SU-DHL-6 (cell line): ENCODE measurements at regions not wholly inside any gene's neighbourhood (a gene's known extent, or its start where the extent isn't known, plus 50 kb on each side); places are given as distances from the start of the nearest gene placed in this dataset.

Experiments used
- H2AFZ ChIP-seq: fragments of 200-600 bp; sonication (generic); 2 replicates; pipeline ENCODE4 v1.6.1; 2014; ENCODE audit warnings: low read depth, mild to moderate bottlenecking, moderate library complexity, mixed read lengths, antibody characterized with exemption, low read length; ENCODE audit not compliant: severe bottlenecking
- H3F3A ChIP-seq: fragments of 200-600 bp; shearing (Covaris generic); 2 replicates; pipeline ENCODE4 v1.6.0; 2016; ENCODE audit warnings: antibody characterized with exemption, mild to moderate bottlenecking; ENCODE audit not compliant: insufficient read depth
- H3K27ac ChIP-seq: fragments of 200-600 bp; sonication (generic); 2 replicates; pipeline ENCODE4 v1.5.1; 2016; ENCODE audit warnings: low read depth, mild to moderate bottlenecking, low read length, moderate library complexity, mixed read lengths
- H3K27me3 ChIP-seq: fragments of 200-600 bp; sonication (generic), shearing (Covaris generic); 2 replicates; pipeline ENCODE4 v1.6.0; 2014; ENCODE audit warnings: mild to moderate bottlenecking, low read length
- H3K36me3 ChIP-seq: fragments of 200-600 bp; sonication (generic); 2 replicates; pipeline ENCODE4 v1.6.1; 2014; ENCODE audit warnings: mild to moderate bottlenecking, low read length, mixed read lengths
- H3K4me2 ChIP-seq: fragments of 300-600, 200-600 bp; shearing (Covaris generic), sonication (generic); 2 replicates; pipeline ENCODE4 v1.6.0; 2014; ENCODE audit warnings: low read length, low read depth, mild to moderate bottlenecking; ENCODE audit not compliant: poor library complexity, severe bottlenecking
- H3K4me3 ChIP-seq: fragments of 200-600 bp; sonication (generic); 2 replicates; pipeline ENCODE4 v1.5.1; 2014; ENCODE audit warnings: antibody characterized with exemption, low read length, mild to moderate bottlenecking, mixed read lengths; ENCODE audit not compliant: insufficient read depth, poor library complexity, severe bottlenecking
- H3K79me2 ChIP-seq: fragments of 200-600 bp; sonication (generic); 2 replicates; pipeline ENCODE4 v1.6.1; 2014; ENCODE audit warnings: mild to moderate bottlenecking, low read length, moderate library complexity; ENCODE audit not compliant: insufficient read depth
- H3K9ac ChIP-seq: fragments of 200-600 bp; sonication (generic); 2 replicates; pipeline ENCODE4 v1.7.0; 2014; ENCODE audit warnings: mild to moderate bottlenecking, low read length
- H3K9me2 ChIP-seq: fragments of 200-600 bp; sonication (generic); replicated peaks from 2 replicates; pipeline ENCODE4 v1.6.1; 2014; ENCODE audit warnings: low read length; ENCODE audit not compliant: insufficient read depth
- H3K9me3 ChIP-seq: fragments of 200-600 bp; sonication (generic); 2 replicates; pipeline ENCODE4 v1.6.1; 2014; ENCODE audit warnings: low read length, mixed read lengths; ENCODE audit not compliant: insufficient read depth
- H4K20me1 ChIP-seq: fragments of 200-600 bp; sonication (generic); 2 replicates; pipeline ENCODE4 v1.6.1; 2014; ENCODE audit warnings: low read depth, mild to moderate bottlenecking, antibody characterized with exemption, low read length, moderate library complexity, mixed read lengths
- EZH2phosphoT487 ChIP-seq: fragments of 200-600 bp; sonication (generic), shearing (Covaris generic); conservative IDR thresholded peaks from 2 replicates; pipeline ENCODE4 v1.6.1; 2018; ENCODE audit warnings: mild to moderate bottlenecking, antibody characterized with exemption, low read length, moderate library complexity, mixed read lengths
- TF ChIP-seq, protein P1 (sequence below): fragments of 200-600 bp; sonication (generic); IDR thresholded peaks from one replicate; pipeline ENCODE4 v1.5.1; 2017; ENCODE audit warnings: antibody characterized with exemption, mild to moderate bottlenecking, low read length, moderate library complexity; ENCODE audit not compliant: insufficient read depth, poor library complexity, severe bottlenecking

DNA sequence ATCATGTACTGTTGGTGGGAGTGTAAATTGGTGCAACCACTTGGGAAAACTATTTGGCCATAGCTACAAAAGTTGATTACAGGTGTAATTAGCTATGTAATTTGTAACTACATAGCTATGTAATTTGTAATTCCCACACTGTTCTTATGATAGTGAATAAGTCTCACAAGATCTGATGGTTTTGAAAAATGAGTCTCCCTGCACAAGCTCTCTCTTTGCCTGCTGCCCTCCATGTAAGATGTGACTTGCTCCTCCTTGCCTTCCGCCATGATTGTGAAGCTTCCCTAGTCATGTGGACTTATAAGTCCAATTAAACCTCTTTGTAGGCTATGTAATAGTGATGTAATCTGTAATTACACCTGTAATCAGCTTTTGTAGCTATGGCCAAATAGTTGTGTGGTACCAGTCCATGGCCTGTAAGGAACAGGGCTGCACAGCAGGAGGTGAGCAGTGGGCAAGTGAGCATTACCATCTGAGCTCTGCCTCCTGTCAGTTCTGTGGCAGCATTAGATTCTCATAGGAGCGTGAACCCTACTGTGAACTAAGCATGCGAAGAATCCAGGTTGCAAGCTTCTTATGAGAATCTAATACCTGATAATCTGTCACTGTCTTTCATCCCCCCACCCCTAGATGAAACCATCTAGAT lies 133.7 kb upstream of the COPS8 start:
- H3K79me2 ChIP-seq, result no peaks in the 10 kb centered on the region
- H3K27ac ChIP-seq, result no peak overlapping the region
- H3K36me3 ChIP-seq, result no peaks in the 10 kb centered on the region
- H3K4me3 ChIP-seq, result no peak overlapping the region
- H3K27me3 ChIP-seq, result no peaks in the 10 kb centered on the region
- H4K20me1 ChIP-seq, result no peaks in the 10 kb centered on the region
- H2AFZ ChIP-seq, result no peak overlapping the region
- H3F3A ChIP-seq, result no peaks in the 10 kb centered on the region
- no peak overlapping the region for H3K4me2 ChIP-seq
- TF ChIP-seq EZH2phosphoT487, result no peak
- TF ChIP-seq, protein P1, sequence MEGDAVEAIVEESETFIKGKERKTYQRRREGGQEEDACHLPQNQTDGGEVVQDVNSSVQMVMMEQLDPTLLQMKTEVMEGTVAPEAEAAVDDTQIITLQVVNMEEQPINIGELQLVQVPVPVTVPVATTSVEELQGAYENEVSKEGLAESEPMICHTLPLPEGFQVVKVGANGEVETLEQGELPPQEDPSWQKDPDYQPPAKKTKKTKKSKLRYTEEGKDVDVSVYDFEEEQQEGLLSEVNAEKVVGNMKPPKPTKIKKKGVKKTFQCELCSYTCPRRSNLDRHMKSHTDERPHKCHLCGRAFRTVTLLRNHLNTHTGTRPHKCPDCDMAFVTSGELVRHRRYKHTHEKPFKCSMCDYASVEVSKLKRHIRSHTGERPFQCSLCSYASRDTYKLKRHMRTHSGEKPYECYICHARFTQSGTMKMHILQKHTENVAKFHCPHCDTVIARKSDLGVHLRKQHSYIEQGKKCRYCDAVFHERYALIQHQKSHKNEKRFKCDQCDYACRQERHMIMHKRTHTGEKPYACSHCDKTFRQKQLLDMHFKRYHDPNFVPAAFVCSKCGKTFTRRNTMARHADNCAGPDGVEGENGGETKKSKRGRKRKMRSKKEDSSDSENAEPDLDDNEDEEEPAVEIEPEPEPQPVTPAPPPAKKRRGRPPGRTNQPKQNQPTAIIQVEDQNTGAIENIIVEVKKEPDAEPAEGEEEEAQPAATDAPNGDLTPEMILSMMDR, result no peak
- H3K9ac ChIP-seq, result no peak overlapping the region
- H3K9me3 ChIP-seq, result no peaks in the 10 kb centered on the region
- H3K9me2 ChIP-seq, result no peaks in the 10 kb centered on the region

DNA sequence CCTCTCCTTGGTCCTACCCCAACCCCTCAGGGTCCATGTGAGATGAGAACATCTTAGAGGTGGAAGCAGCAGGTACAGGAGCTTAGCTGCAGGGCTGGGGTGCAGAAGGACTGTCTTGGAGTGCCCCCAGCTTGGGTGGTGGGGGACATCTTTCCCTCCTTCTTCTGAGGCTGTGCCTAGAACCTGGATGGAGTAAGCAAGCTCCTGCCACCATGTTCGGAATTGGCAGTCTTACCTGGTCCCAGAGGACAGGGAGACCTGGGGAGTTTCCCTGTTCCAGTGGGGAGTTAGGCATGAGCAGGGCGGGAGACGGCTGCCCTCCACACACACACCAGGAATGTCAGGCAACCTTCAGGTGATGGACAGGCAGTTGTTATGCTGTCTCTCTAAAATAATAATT lies 131.0 kb upstream of the COPS8 start:
- Histone ChIP-seq H3K27ac (no peak overlapping the region), H2AFZ (no peak overlapping the region), H3K36me3 (no peaks in the 10 kb centered on the region), H3K27me3 (no peaks in the 10 kb centered on the region), H4K20me1 (no peaks in the 10 kb centered on the region), H3F3A (no peaks in the 10 kb centered on the region), H3K4me3 (no peak overlapping the region), H3K79me2 (no peaks in the 10 kb centered on the region), H3K4me2 (no peak overlapping the region), H3K9me3 (no peaks in the 10 kb centered on the region), H3K9ac (no peak overlapping the region), H3K9me2 (no peaks in the 10 kb centered on the region)
- no peak for TF ChIP-seq EZH2phosphoT487
- TF ChIP-seq, protein P1, result no peak

DNA sequence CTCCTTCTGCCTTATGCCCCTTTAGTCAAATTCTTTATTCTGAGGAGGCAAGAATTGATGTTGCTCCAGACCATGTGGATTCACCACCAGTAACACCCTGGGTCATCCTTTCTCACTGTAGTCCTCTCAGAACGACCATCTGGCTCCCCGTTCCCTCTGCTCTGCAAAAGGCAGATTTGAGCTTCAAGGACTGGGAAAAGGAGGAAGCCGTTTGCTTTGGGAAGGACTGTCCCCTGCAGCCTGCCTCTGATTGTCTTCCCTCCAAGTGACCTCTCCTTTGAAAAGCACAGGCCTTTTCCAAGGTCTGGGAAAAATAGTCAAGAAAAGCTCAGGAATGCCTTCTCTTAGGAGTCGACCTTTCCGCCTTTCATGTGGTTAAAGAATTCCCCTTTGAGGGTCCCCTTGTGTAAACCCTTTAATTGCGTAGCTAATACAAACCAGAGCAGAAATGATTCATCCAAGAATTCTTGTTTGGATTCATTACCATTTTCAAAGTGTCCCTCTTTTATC lies 130.1 kb upstream of the COPS8 start:
- no peak overlapping the region for H3K4me2 ChIP-seq
- TF ChIP-seq, protein P1, result no peak
- no peak for TF ChIP-seq EZH2phosphoT487
- no peak overlapping the region for H3K9ac ChIP-seq

More for the DNA sequence above, 130.1 kb upstream of the COPS8 start:
- no peaks in the 10 kb centered on the region for H3K27me3 ChIP-seq
- H3K9me3 ChIP-seq, result no peaks in the 10 kb centered on the region
- H3K9me2 ChIP-seq, result no peaks in the 10 kb centered on the region
- no peaks in the 10 kb centered on the region for H4K20me1 ChIP-seq
- H3K79me2 ChIP-seq, result no peaks in the 10 kb centered on the region
- no peak overlapping the region for H3K27ac ChIP-seq
- no peak overlapping the region for H3K4me3 ChIP-seq
- no peaks in the 10 kb centered on the region for H3F3A ChIP-seq
- H2AFZ ChIP-seq, result no peak overlapping the region
- H3K36me3 ChIP-seq, result no peaks in the 10 kb centered on the region
